ENCODE measurements at regions not wholly inside any gene's neighbourhood (a gene's known extent, or its start where the extent isn't known, plus 50 kb on each side); places are given as distances from the start of the nearest gene placed in this dataset.

DNA sequence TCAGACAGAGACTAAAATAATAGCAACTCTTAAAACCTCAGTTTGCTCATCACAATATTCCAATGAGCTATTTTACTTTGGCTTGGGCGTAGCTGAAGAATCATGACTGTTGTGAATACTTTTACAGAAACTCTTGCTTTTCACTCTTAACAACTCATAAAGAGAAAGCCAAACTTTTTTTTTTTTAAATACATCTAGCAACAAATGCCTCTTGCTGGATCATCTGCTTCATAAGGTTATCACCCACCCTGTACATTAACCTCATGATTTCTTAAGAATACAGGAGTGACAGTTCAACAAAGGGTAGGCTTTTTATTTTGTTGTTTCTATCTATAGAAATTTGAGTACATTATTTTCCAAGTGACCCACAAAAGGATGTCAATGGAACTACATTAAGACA lies 307.4 kb upstream of the DDHD1 start:
- TF ChIP-seq, protein P1, sequence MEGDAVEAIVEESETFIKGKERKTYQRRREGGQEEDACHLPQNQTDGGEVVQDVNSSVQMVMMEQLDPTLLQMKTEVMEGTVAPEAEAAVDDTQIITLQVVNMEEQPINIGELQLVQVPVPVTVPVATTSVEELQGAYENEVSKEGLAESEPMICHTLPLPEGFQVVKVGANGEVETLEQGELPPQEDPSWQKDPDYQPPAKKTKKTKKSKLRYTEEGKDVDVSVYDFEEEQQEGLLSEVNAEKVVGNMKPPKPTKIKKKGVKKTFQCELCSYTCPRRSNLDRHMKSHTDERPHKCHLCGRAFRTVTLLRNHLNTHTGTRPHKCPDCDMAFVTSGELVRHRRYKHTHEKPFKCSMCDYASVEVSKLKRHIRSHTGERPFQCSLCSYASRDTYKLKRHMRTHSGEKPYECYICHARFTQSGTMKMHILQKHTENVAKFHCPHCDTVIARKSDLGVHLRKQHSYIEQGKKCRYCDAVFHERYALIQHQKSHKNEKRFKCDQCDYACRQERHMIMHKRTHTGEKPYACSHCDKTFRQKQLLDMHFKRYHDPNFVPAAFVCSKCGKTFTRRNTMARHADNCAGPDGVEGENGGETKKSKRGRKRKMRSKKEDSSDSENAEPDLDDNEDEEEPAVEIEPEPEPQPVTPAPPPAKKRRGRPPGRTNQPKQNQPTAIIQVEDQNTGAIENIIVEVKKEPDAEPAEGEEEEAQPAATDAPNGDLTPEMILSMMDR (IDR thresholded peaks at IDR 0.05; ENCODE audit: low read depth, low read length, poor library complexity, severe bottlenecking): no peak
- TF ChIP-seq EZH2phosphoT487 (IDR thresholded peaks at IDR 0.05; ENCODE audit: borderline replicate concordance, low read length): no peak

Data from DOHH2 (cell line).